SH-SY5Y (cell line): ENCODE measurements at regions not wholly inside any gene's neighbourhood (a gene's known extent, or its start where the extent isn't known, plus 50 kb on each side); places are given as distances from the start of the nearest gene placed in this dataset.
A peak's percentile ranks its signal among the peaks of the same experiment; 100 is the strongest.

Source experiments
- GATA2 ChIP-seq: IDR thresholded peaks from 2 replicates; pipeline ENCODE4 v1.6.1; 2011; ENCODE audit warnings: mild to moderate bottlenecking, low read depth, low read length
- GATA3 ChIP-seq: IDR thresholded peaks from 2 replicates; pipeline ENCODE4 v1.6.1; 2011; ENCODE audit warnings: low read depth, mild to moderate bottlenecking, low read length, moderate library complexity

DNA sequence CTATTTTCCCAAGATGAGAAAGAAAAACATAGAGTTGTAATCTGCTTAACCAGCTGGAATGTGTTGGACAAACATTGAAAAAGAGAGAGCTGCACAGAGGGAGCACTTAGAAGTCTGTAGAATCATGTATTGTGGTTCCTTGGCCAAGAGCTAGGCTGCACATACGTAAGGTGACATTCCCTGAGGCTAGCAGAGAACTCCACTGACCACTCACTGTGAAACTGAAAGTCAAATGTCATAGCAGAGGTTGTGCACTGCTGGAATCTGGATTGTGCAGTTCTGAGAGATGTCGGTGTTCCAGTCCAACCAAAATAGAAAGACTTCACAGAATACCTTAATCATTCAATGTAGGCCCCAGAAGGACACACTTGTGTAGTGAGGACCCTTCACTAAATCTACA lies 772.8 kb upstream of the RAG2 start:
- no peak for TF ChIP-seq GATA2
- TF ChIP-seq GATA3: no peak

DNA sequence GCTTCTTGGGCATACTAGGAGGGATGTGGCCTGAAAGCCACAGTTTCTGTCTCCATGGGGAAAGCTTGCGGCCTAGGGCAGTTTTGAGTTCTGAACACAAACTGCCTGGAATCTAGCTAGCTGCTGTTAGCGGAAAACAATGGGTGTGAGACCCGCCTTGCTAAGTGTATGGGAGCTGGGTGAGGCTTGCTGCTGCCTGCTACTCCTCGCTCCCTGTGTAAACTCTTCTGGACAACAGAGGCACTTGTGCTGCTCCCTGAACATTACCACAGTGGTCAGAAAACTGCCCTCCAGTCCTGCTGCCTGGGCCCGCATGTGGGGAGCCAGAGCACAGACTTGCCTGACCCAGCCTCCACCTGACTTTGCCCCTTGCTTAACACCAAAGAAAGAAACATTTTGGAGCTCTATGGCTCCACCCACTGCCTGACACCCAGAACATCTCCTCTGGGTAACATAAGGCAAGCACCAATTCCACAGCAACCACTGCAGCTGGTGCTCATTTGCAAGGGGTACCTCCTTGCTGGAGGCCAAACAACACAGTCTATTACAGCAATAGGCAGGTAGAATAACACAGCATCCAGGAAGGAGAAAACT lies 766.3 kb upstream of the RAG2 start:
- TF ChIP-seq GATA3: no peak
- no peak for TF ChIP-seq GATA2

DNA sequence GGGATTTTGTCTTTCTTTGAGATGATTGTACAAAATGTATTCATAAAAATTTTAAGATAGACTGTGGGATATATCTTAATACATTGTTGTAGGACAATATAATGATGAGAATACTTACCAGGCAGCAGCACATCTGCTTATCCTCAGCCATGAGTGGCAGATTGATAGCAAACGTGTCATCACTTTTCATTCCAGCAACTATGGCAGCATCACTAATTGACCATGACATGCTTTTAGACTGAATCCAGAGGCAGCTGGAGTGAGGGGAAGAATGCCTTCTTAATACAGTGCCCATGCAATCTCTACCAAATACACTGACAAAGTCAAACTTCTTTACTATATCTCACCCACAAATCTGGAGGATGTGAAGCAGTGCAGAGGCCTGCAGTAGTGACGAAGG lies 755.2 kb upstream of the RAG2 start:
- TF ChIP-seq GATA2 (no peak), GATA3 (no peak)

DNA sequence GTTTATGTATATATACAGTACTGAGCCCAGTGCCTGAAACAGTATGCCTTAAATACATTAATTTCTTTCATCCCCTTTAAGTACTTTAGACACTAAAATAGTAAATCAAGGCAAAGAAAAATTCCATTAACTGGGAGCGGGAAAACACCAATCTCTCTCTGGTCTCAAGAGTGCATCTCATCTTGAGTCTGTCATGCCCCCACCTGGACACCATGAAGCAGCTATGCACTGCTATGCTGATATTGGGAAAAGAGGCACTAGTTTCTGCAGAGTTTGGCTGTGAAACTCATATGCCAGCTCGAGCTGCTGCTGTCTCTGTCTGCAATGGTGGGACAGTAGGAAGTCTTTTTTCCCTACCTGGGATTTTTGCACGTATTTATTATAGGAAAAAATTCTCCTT lies 754.4 kb upstream of the RAG2 start:
- TF ChIP-seq GATA3 (no peak), GATA2 (no peak)

DNA sequence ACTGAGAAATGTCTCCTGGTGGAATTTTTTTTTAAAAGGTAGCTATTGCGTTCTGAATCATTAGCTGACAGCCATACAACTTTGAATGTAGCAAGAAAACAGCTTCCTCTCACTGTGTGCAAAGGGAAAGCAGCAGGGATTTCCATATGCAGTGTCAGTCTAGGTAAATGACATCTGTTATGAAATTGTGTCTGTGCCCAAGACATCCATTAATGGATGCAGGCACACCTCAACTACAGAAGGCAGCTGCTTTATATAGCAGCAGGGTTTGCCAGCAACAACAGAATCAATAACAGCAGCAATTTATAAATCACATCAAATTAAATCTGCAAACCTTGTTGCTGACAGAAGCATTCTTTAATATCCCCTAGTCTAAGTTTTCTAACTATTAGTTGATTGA lies 745.3 kb upstream of the RAG2 start:
- TF ChIP-seq GATA2 (no peak), GATA3 (no peak)

DNA sequence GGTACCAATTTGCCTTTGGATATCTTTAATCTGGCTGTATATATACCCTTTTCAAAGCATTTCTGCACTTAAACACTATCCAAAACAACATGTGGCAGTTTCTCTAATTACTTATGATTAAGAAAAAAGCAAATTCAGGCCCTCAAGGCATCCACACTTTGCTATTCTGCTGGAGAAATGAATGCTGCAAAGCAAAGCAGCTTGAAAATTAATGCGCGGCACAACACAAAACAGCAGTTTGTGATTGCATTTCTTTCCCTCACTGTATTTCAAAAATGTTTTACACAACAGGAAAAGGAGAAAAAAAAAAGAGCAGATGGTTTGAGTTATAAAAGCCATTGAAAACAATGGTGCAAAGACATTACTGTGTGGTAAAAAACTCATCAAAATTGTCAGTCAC lies 738.4 kb upstream of the RAG2 start:
- no peak for TF ChIP-seq GATA3
- TF ChIP-seq GATA2: no peak

DNA sequence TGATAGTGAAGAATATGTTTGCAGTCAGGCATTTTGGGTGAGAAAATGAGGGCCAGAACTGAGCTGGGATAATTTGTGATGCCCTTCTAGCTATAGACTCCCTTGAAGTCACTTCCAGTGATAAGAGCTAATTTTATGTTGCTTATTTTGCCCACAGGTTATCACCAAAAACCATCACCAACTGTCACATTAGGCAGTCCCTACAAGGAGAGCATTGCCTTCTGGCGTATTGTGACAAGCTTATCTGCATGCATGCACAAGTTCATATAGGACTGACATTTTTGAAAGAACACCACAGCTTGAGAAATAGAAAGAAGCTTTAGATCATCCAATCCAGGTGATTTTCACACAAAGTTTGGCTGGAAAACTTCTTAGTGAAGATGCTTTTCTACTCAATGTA lies 735.3 kb upstream of the RAG2 start:
- TF ChIP-seq GATA3 (no peak), GATA2 (peak; percentile 59; the same call in 1 of the 2 replicates)

DNA sequence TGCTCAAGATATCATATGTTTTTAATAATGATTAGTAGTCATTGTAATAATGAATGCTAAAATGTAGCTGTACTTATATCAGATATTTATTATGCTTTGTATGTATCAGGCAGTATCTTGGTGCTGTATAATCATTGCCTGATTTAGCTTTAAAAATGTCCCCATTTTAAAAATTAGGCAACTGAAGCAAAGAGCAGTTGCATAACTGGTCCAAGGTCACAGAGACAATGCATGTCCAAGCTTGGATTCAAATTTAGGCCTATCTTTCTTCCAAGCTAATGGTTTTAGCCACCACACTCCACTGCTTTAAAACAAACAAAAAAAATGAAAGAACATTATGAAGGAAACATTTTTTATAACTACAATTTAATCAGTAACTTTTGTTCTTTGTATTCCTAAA lies 725.8 kb upstream of the RAG2 start:
- no peak for TF ChIP-seq GATA3
- TF ChIP-seq GATA2: no peak

DNA sequence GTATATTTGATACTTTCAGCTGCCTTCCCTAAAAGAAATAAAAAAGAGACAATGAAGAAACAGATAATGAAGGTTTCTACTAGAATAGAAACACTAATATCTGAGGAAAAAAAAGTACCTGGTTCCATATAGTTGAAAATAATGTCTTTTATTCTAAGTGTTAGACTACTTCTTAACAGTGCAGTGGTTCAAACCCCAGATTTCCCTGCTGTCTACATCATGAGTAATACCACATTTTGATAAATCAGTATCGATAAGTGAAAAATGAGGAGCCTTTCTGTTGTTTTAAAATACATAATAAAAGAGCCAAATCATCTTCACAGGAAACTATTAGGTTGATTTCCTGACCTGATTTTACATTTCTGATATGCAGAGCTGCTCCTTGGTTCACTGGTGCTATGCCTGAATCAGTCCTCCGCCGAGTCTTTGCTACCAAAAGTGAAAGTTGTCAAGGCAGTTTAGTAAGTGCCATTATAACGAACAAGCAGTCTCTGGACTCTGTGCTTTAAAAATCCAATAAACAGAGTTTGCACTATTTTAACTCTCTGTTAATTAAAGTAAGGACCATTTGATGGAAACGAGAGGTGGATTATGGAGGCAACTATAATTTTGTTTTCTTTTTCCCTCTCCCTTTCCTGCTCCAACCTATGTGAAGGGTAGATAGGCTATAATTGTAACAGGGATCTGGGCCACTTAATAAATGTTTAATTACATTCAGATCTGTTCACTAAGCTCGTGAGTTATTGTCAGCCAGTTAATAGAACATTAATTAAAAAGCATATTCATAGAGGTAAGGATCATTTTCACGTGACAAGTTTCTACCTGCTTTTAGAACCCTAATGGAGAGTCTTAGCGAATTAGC lies 724.5 kb upstream of the RAG2 start:
- no peak for TF ChIP-seq GATA2
- no peak for TF ChIP-seq GATA3

DNA sequence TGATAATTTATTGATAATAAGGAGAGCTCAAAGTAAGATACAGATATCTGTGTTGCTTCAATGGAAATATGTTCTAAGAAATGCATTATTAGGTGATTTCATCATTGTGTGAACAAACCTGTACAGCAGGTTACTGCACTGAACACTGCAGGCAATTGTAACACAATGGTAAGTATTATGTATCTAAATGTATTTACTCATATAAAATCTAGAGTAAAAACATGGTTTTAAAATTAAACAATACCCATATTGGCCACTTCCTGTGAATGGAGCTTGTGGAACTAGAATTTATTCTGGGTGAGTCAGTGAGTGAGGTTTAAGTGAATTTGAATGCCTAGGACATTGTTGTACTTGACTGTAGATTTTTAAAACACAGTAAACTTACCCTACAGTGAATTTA lies 722.9 kb upstream of the RAG2 start:
- TF ChIP-seq GATA2: no peak
- TF ChIP-seq GATA3: no peak

DNA sequence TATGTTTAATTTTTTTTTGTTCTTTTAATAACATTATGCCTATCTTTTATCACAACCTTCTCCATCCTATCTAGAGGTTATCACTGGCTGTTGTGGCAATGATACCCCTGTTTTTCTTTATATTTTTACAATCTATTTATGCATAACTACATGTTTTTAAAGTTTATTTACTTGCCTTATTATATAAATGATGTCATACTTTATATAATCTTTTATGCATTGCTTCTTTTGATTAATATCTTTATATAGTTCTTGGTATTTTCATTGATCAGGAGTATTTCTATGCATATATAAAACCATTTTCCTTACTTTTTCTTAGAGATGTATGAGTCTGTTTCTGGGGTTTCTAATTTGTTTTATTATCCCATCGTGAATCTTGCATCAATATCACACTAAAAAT lies 719.8 kb upstream of the RAG2 start:
- no peak for TF ChIP-seq GATA3
- TF ChIP-seq GATA2: no peak

DNA sequence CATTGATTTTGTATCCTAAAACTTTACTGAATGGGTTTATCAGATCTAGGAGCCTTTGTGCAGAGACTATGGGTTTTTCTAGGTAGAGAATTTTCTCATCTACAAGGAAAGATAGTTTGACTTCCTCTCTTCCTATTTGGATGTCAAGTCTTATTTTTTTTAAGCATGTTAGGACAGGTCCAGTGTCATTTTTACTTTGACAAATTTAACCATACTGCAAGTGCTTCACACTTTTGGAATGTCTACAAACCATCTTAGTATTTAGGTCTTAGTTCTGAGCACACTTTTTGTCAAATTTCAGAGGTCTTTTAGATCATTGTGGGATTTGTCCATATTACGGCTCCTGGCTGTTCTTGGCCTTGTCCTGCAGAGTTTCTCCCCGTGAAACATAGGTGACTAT lies 715.2 kb upstream of the RAG2 start:
- TF ChIP-seq GATA3 (no peak), GATA2 (no peak)

DNA sequence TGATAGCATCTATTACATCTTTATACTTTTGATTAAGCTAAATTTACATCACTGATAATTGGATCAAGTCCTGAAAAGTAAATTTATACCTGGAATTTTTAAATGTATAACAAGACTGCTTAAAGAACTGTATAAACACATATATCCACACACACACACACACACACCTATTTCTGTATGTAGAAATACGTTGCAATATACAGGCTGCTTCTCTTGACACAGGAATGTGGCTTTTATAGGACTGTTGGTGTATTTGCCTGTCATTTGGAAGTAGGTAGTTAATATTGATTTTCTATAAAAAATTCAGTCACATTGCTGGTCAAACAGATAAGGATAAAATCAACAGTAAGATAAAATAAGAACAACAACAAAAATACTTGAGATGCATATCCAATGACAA lies 708.5 kb upstream of the RAG2 start:
- no peak for TF ChIP-seq GATA2
- TF ChIP-seq GATA3: no peak

DNA sequence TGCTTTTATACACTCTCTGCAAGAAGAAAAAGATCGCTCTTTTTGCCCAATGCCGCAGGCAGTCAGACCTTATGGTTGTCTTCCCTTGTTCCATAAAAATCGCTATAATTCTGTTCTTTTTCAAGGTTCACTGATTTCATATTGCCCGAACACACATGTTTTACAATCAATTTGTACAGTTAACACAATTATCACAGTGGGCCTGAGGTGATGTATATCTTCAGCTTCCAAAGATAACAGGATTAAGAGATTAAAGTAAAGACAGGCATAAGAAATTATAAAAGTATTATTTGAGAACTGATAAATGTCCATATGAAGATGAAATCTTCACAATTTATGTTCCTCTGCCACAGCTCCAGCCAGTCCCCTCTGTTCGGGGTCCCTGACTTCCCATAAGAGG lies 703.4 kb upstream of the RAG2 start:
- TF ChIP-seq GATA2 (peak; percentile 27; the same call in 1 of the 2 replicates), GATA3 (peak; percentile 73; the same call in 1 of the 2 replicates)

DNA sequence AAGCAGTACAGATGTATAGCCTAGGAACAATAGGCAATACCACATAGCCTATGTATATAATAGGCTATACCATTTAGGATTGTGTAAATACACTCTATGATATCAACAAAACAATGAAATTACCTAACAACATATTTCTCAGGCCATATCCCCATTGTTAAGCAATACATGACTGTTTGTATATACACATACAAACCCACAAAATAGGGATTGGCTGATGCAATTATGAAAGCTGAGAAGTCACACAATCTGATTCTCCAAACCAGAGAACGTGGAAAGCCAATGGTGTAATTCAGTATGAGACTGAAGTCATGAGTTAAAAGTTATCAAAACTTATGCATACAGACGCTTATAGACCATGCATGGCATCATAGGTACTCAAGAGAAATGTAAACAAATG lies 700.1 kb upstream of the RAG2 start:
- no peak for TF ChIP-seq GATA3
- TF ChIP-seq GATA2: no peak
